GM19463 (cell line): ENCODE measurements at regions not wholly inside any gene's neighbourhood (a gene's known extent, or its start where the extent isn't known, plus 50 kb on each side); places are given as distances from the start of the nearest gene placed in this dataset.
"Not testable (repeated sequence)": the region's sequence is repeated elsewhere in the genome, so short reads cannot be mapped to it uniquely, and the experiment has no call there.

ENCODE experiments used
- ATAC-seq: cut with Tn5 transposase; IDR thresholded peaks from one replicate; pipeline ENCODE4 v1.9.1; 2021; ENCODE audit warnings: mild to moderate bottlenecking, moderate library complexity; ENCODE audit not compliant: unreplicated experiment

GRCh38 chr9:85878872-85879597, 61.9 kb upstream of the NAA35 start:
- not testable (repeated sequence) for ATAC-seq

- not testable (repeated sequence) for ATAC-seq
These were observed 60.4 kb upstream of the NAA35 start for GRCh38 chr9:85880507-85880906.

- no peak for ATAC-seq
These were observed 56.7 kb upstream of the NAA35 start for GRCh38 chr9:85884256-85884655.

- ATAC-seq, result no peak
These were observed 50.0 kb upstream of the NAA35 start for GRCh38 chr9:85890962-85891361.
